NB4 (cell line): ENCODE measurements at regions not wholly inside any gene's neighbourhood (a gene's known extent, or its start where the extent isn't known, plus 50 kb on each side); places are given as distances from the start of the nearest gene placed in this dataset.

Experiments used
- DNase-seq: peaks from one replicate; pipeline ENCODE4 v3.0.0; 2010; ENCODE audit warnings: low read depth
- H3K4me3 ChIP-seq: one replicate; pipeline ENCODE4 v1.5.1; 2011; ENCODE audit warnings: mild to moderate bottlenecking, low read depth, low read length, moderate library complexity
- MYC ChIP-seq: IDR thresholded peaks from 2 replicates; pipeline ENCODE4 v1.6.1; 2011; ENCODE audit warnings: low read depth, low read length
- POLR2A ChIP-seq: IDR thresholded peaks from 2 replicates; pipeline ENCODE4 v1.6.1; 2011; ENCODE audit warnings: mild to moderate bottlenecking; ENCODE audit not compliant: insufficient read length; ENCODE audit errors: extremely low read depth
- TF ChIP-seq, protein P1 (sequence below): IDR thresholded peaks from 2 replicates; pipeline ENCODE4 v1.6.1; 2011; ENCODE audit warnings: low read depth, low read length
- TF ChIP-seq, protein P2 (sequence below): IDR thresholded peaks from one replicate; pipeline ENCODE4 v1.5.1; 2012; ENCODE audit warnings: low read depth, low read length

DNA sequence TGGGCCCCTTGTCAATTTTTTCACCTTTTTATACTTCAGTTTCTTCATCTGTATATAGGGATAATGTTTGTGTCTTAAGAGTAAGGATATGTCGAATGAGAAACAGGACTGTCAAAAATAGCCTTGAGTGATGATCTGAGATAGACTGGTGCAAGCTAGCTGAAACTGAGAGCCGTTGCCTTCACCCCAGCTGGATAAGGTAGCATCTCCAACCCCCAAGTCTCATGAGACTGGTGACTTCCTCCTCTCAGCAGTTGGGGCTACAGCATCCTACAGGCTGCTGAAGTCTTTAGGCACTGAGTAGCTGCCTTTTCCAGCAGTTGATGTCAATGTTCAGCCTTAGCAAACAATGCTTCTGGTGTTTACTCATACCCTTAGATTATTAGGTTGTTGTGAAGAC lies 330.2 kb downstream of the OSTF1 start:
- no peak overlapping the region for H3K4me3 ChIP-seq
- TF ChIP-seq, protein P1, sequence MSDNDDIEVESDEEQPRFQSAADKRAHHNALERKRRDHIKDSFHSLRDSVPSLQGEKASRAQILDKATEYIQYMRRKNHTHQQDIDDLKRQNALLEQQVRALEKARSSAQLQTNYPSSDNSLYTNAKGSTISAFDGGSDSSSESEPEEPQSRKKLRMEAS, result no peak
- no peak for TF ChIP-seq MYC
- TF ChIP-seq POLR2A, result no peak
- TF ChIP-seq, protein P2, sequence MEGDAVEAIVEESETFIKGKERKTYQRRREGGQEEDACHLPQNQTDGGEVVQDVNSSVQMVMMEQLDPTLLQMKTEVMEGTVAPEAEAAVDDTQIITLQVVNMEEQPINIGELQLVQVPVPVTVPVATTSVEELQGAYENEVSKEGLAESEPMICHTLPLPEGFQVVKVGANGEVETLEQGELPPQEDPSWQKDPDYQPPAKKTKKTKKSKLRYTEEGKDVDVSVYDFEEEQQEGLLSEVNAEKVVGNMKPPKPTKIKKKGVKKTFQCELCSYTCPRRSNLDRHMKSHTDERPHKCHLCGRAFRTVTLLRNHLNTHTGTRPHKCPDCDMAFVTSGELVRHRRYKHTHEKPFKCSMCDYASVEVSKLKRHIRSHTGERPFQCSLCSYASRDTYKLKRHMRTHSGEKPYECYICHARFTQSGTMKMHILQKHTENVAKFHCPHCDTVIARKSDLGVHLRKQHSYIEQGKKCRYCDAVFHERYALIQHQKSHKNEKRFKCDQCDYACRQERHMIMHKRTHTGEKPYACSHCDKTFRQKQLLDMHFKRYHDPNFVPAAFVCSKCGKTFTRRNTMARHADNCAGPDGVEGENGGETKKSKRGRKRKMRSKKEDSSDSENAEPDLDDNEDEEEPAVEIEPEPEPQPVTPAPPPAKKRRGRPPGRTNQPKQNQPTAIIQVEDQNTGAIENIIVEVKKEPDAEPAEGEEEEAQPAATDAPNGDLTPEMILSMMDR, result no peak
- DNase-seq, result no peak

DNA sequence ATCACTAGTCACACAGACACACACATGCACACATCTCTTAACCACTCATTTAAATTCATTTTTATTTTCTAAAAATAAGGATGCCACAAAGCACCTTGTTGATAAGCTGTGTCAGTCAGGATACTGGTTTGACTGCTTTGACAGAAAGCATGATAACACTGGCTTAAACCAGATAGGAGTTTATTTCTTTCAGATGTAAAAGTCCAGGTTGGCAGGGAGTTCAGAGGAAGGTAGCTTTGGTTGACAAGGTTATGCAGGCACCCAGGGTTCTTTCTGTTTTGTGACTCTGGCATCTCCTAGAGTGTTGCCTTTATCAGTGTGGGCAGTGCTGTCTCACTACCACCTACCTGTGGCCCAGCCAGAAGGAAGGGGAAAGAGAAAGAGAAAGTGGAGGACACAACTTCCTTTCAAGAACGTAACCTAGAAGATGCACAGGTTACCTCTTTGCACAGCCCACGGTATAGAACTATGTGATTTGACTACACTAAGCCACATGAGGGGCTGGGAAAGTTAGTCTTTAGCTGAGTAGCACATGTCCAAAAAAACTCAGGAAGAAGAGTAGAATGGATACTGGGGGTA lies 334.7 kb downstream of the OSTF1 start:
- no peak overlapping the region for H3K4me3 ChIP-seq

DNA sequence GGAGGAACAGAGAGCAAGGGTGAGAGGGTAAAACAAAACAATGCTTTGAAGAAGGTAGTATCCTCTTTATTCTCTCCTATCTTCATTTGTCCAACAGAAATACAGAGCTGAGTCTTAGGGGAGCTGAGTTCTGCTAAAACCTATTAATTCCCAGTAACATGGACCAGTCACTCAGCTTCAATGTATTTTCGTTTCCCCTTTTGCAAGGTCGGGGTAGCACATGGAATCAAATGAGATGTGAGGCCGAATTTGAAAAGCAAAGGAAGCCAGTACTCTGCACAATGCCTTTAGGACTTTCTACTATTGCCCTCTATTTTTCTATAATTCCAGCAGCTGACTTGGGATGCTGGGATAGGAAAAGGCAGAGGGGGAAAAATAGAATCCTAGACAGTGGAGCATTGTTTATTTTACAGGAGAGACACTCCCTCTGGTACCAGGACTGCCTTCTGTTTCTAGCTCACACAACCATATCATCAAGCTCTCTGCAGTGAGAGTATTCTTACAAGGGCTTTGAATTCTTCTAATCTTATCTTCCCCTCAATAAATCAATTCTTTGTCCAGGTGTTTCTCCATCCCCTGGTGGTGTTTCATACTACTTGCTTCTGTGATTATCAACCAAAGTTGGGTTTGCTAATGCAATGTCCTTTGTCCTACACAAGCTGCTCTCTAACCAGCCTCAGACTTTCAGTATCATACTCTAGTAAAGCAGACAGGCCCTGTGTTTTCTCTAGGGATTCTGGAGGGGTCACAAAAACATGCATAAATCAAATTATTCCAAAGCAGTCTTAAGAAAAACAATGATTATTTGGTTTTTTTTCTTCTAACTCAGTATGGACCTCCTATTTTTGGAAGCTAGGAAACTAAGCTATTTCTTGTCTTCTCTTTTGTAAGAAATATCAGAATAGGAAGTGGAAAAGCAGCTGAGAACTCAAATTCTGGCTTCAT lies 341.5 kb downstream of the OSTF1 start:
- TF ChIP-seq, protein P2, result no peak
- TF ChIP-seq POLR2A (no peak), MYC (no peak)
- TF ChIP-seq, protein P1, result no peak
- H3K4me3 ChIP-seq, result no peak overlapping the region
- DNase-seq, result no peak

More for the DNA sequence above, 334.7 kb downstream of the OSTF1 start:
- no peak for DNase-seq
- no peak for TF ChIP-seq MYC
- TF ChIP-seq, protein P2, result no peak
- TF ChIP-seq, protein P1, result no peak
- TF ChIP-seq POLR2A, result no peak

DNA sequence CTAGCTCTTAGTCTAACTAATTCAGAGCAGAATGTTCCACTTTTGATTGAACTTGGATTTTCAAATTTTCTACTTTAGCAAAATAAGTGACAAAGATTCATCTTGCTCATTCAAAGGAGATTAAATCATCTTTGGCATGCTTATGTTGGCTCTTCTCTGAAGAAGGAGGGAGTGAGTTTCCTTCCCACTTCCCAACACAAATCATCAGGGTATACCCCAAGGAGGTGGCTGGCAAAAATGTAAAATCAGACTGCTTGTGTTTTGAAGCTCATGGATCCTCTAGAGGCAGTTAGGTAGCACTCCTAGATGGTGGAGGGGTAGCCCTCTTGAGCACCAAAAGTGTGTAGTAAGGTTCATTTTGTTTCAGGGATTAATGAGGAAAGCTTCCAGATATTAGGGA lies 343.1 kb downstream of the OSTF1 start:
- no peak for TF ChIP-seq MYC
- TF ChIP-seq, protein P2, result no peak
- TF ChIP-seq, protein P1, result no peak
- TF ChIP-seq POLR2A, result no peak
- no peak for DNase-seq
- H3K4me3 ChIP-seq, result no peak overlapping the region

DNA sequence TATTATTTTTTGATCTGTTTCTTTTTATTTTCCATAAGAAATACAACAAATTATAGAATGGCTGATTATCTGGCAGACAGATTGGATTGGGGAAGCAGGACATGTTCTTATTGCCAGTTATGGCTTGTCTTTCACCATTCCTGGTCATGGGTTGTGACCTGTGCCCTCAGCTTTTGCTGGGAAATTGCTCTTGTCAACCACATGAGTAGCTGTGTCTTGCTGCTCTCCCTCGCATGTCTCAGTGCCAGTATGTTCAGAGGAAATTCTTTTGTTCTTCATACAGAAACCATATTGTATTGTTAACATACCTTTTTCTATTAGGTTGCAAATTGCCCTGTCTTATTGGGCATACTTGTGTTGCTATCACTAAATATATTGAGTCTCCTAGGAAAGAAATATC lies 344.1 kb downstream of the OSTF1 start:
- H3K4me3 ChIP-seq, result no peak overlapping the region
- no peak for DNase-seq
- TF ChIP-seq, protein P2, result no peak
- TF ChIP-seq, protein P1, result no peak
- no peak for TF ChIP-seq POLR2A
- TF ChIP-seq MYC, result no peak
